Activated T-cell treated with anti-CD3 and anti-CD28 coated beads, Interleukin-2, amount 50 U/mL, for 4 hours (primary cell): ENCODE measurements at regions not wholly inside any gene's neighbourhood (a gene's known extent, or its start where the extent isn't known, plus 50 kb on each side); places are given as distances from the start of the nearest gene placed in this dataset.

ENCODE experiments used
- ATAC-seq, 2 donors: fragments of 200-7000 bp; cut with Tn5 transposase; one replicate each; pipeline ENCODE4 v1.10.0; 2021
- DNase-seq: peaks from one replicate; pipeline ENCODE4 v3.0.0-alpha.2; 2020
- H3K27me3 Mint-ChIP-seq: one replicate; pipeline ENCODE4 v1.8.0; 2021; ENCODE audit warnings: low read depth, mixed read lengths
- H3K36me3 Mint-ChIP-seq: one replicate; pipeline ENCODE4 v1.8.0; 2022; ENCODE audit warnings: mixed read lengths; ENCODE audit not compliant: insufficient read depth
- H3K4me1 Mint-ChIP-seq: one replicate; pipeline ENCODE4 v1.8.0; 2021; ENCODE audit warnings: low read depth, mixed read lengths
- H3K4me3 Mint-ChIP-seq: one replicate; pipeline ENCODE4 v1.8.0; 2021; ENCODE audit warnings: mild to moderate bottlenecking, moderate library complexity, mixed read lengths
- H3K9me3 Mint-ChIP-seq: one replicate; pipeline ENCODE4 v1.8.0; 2021; ENCODE audit warnings: mixed read lengths

GRCh38 chr21:34305605-34306604, 57.9 kb upstream of the KCNE2 start:
- Mint-ChIP-seq H3K9me3 (peaks cover 3% of the 10 kb centered on the region), H3K27me3 (peaks cover 9% of the 10 kb centered on the region), H3K4me3 (no peak overlapping the region), H3K4me1 (no peaks in the 10 kb centered on the region), H3K36me3 (no peaks in the 10 kb centered on the region)
- no peak for DNase-seq
- ATAC-seq, result no peak

GRCh38 chr21:34307991-34308532, 55.7 kb upstream of the KCNE2 start:
- peaks cover 5% of the 10 kb centered on the region for H3K27me3 Mint-ChIP-seq
- H3K4me3 Mint-ChIP-seq, result no peak overlapping the region
- ATAC-seq (no peak), DNase-seq (no peak)
- no peaks in the 10 kb centered on the region for H3K4me1 Mint-ChIP-seq
- no peaks in the 10 kb centered on the region for H3K9me3 Mint-ChIP-seq
- no peaks in the 10 kb centered on the region for H3K36me3 Mint-ChIP-seq

- Mint-ChIP-seq H3K9me3 (no peaks in the 10 kb centered on the region), H3K27me3 (peaks cover 9% of the 10 kb centered on the region), H3K36me3 (no peaks in the 10 kb centered on the region), H3K4me3 (no peak overlapping the region), H3K4me1 (no peaks in the 10 kb centered on the region)
- ATAC-seq (no peak), DNase-seq (no peak)
Measured at GRCh38 chr21:34311561-34312330, 52.1 kb upstream of the KCNE2 start.

GRCh38 chr21:34313116-34313515, 50.7 kb upstream of the KCNE2 start:
- Mint-ChIP-seq H3K27me3 (peaks cover 9% of the 10 kb centered on the region), H3K36me3 (no peaks in the 10 kb centered on the region), H3K4me1 (no peaks in the 10 kb centered on the region), H3K4me3 (no peak overlapping the region), H3K9me3 (no peaks in the 10 kb centered on the region)
- ATAC-seq (no peak), DNase-seq (no peak)
